ENCODE measurements at regions not wholly inside any gene's neighbourhood (a gene's known extent, or its start where the extent isn't known, plus 50 kb on each side); places are given as distances from the start of the nearest gene placed in this dataset.
"Not testable (repeated sequence)": the region's sequence is repeated elsewhere in the genome, so short reads cannot be mapped to it uniquely, and the experiment has no call there.

DNA sequence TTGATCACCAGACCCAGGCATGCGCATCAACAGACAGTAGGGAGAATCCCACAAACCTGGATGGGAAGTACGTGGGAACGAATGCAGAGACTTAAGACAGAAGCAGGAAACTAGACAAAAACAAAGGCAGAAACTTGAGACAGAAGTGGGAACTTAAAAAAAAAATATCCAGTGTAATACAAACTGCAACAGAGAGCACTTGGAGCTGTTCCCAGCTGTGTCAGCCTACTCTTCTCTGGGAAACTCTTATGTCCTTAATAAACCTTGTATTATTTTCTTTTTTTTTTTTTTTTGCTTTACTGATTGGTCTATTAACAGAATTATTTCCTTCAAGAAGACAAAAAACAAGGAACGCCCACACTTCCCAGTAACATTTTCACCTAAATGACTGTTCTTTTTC lies 1818.1 kb upstream of the RAG2 start:
- Mint-ChIP-seq H3K4me1 (ENCODE audit: low read depth) (no peaks in the 10 kb centered on the region), H3K27me3 (no peaks in the 10 kb centered on the region), H3K27ac (no peak overlapping the region), H3K9me3 (peaks cover 17% of the 10 kb centered on the region), H3K36me3 (ENCODE audit: low read depth) (no peaks in the 10 kb centered on the region), H3K4me3 (no peak overlapping the region)

- H3K27me3 Mint-ChIP-seq: no peaks in the 10 kb centered on the region
- H3K4me3 Mint-ChIP-seq: no peak overlapping the region
- no peaks in the 10 kb centered on the region for H3K4me1 Mint-ChIP-seq (ENCODE audit: low read depth)
- H3K27ac Mint-ChIP-seq: no peak overlapping the region
- H3K9me3 Mint-ChIP-seq: peaks cover 17% of the 10 kb centered on the region
- no peaks in the 10 kb centered on the region for H3K36me3 Mint-ChIP-seq (ENCODE audit: low read depth)
Measured at GRCh38 chr11:38411149-38411548, 1813.1 kb upstream of the RAG2 start.

DNA sequence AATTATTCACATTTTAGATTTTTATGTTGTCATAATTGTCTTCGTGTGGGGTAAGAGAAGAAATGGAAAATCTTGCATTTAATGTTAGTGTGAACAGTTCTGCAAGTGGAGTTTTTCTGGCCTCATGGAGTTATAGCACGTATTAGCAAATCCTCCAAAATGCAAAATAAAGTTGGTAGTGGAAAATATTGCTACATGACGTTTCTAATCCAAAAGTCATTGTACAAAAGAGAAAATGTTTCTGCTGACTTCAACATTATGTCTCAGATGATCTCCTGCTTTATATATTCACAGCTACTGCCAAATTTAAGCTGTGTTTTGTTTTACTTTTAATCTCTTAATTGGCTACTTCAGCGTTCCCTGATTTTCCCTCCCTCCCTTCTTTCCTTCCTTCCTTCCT lies 1804.0 kb upstream of the RAG2 start:
- Mint-ChIP-seq H3K27me3 (no peaks in the 10 kb centered on the region), H3K9me3 (peaks cover 23% of the 10 kb centered on the region), H3K4me3 (no peak overlapping the region), H3K4me1 (ENCODE audit: low read depth) (no peaks in the 10 kb centered on the region), H3K36me3 (ENCODE audit: low read depth) (no peaks in the 10 kb centered on the region), H3K27ac (no peak overlapping the region)

GRCh38 chr11:38392176-38392575 lies 1794.1 kb upstream of the RAG2 start:
- Mint-ChIP-seq H3K36me3 (ENCODE audit: low read depth) (no peaks in the 10 kb centered on the region), H3K4me1 (ENCODE audit: low read depth) (no peaks in the 10 kb centered on the region), H3K27me3 (no peaks in the 10 kb centered on the region), H3K4me3 (no peak overlapping the region), H3K27ac (no peak overlapping the region), H3K9me3 (peaks cover 14% of the 10 kb centered on the region)

DNA sequence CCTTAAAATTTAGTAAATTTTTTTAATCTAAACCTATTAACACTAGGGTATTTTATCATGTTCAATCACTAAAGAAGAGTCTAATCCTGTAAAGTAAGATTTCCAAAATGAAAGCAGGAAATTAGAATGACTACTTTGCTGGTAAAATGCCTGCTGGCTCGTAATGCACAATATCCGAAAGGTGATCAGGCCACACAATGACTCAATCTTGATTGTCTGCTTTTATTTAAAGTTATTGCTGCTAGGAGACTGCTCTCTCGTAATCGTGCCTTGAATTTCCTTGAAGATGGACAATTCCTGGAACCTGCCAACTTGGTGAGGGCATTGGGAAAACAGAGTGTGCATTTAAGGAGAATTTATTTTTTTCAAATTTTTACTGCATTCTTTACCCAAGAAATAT lies 1786.5 kb upstream of the RAG2 start:
- Mint-ChIP-seq H3K4me3 (no peak overlapping the region), H3K27ac (no peak overlapping the region), H3K9me3 (peaks cover 14% of the 10 kb centered on the region), H3K4me1 (ENCODE audit: low read depth) (no peaks in the 10 kb centered on the region), H3K27me3 (no peaks in the 10 kb centered on the region), H3K36me3 (ENCODE audit: low read depth) (no peaks in the 10 kb centered on the region)

- no peak overlapping the region for H3K4me3 Mint-ChIP-seq
- no peak overlapping the region for H3K27ac Mint-ChIP-seq
- no peaks in the 10 kb centered on the region for H3K4me1 Mint-ChIP-seq (ENCODE audit: low read depth)
- no peaks in the 10 kb centered on the region for H3K27me3 Mint-ChIP-seq
- H3K36me3 Mint-ChIP-seq (ENCODE audit: low read depth): no peaks in the 10 kb centered on the region
- peaks cover 18% of the 10 kb centered on the region for H3K9me3 Mint-ChIP-seq
Measured at GRCh38 chr11:38365274-38365673, 1767.2 kb upstream of the RAG2 start.

DNA sequence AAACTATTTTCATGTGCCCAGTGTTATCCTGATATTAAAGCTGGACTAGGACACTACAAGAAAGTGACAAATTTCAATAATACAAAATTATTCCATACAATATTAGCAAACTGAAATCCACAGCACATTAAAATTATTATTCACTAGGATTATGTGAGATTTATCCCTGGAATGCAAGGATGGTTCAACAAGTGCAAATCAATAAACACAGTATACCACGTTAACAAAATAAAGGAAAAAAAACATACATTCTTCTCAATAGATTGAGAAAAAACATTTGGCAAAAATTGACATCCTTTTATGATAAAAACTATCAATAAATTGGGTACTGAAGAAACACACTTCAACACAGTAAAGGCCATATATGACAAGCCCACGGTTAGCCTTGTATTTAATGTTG lies 1758.2 kb upstream of the RAG2 start:
- H3K9me3 Mint-ChIP-seq: peaks cover 16% of the 10 kb centered on the region
- no peaks in the 10 kb centered on the region for H3K27me3 Mint-ChIP-seq
- H3K4me3 Mint-ChIP-seq: no peak overlapping the region
- H3K27ac Mint-ChIP-seq: no peak overlapping the region
- no peaks in the 10 kb centered on the region for H3K4me1 Mint-ChIP-seq (ENCODE audit: low read depth)
- no peaks in the 10 kb centered on the region for H3K36me3 Mint-ChIP-seq (ENCODE audit: low read depth)

- H3K27me3 Mint-ChIP-seq: no peaks in the 10 kb centered on the region
- H3K4me3 Mint-ChIP-seq: no peak overlapping the region
- H3K4me1 Mint-ChIP-seq (ENCODE audit: low read depth): no peaks in the 10 kb centered on the region
- H3K27ac Mint-ChIP-seq: no peak overlapping the region
- peaks cover 13% of the 10 kb centered on the region for H3K9me3 Mint-ChIP-seq
- H3K36me3 Mint-ChIP-seq (ENCODE audit: low read depth): no peaks in the 10 kb centered on the region
Measured at GRCh38 chr11:38345286-38345685, 1747.2 kb upstream of the RAG2 start.

- H3K27me3 Mint-ChIP-seq; H3K4me3 Mint-ChIP-seq; H3K36me3 Mint-ChIP-seq (ENCODE audit: low read depth); H3K4me1 Mint-ChIP-seq (ENCODE audit: low read depth); H3K27ac Mint-ChIP-seq: not testable (repeated sequence)
- peaks cover 15% of the 10 kb centered on the region for H3K9me3 Mint-ChIP-seq
Measured at GRCh38 chr11:38341612-38342011, 1743.6 kb upstream of the RAG2 start.

DNA sequence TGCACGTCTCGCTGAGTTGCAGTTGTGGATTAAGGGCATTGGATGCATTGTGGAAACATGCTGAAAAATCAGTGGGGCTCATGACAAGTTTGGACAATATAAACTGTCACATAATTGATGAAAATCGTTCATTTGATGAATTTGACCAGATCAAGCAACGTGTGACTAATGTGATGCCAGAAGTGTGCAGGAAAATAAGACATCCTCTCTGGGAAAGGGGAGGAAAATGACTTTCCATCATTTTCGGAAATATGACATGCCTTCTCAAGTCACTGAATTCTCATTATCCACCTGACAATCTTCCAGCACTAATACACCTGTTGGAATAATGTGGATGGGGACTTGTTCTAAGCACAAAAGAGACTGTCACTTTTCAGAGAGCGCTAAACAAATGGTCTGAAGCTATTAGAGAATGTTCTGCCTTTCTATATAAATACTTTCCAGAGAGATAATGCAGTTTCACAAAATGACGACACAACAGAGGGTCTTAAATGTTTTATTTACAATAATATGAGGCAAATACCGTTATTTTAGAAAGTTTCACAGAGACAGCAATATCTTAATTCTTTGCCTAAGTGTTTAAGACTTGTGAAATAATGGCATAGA lies 1741.9 kb upstream of the RAG2 start:
- peaks cover 15% of the 10 kb centered on the region for H3K9me3 Mint-ChIP-seq
- no peaks in the 10 kb centered on the region for H3K27me3 Mint-ChIP-seq
- no peak overlapping the region for H3K4me3 Mint-ChIP-seq
- H3K4me1 Mint-ChIP-seq (ENCODE audit: low read depth): no peaks in the 10 kb centered on the region
- no peaks in the 10 kb centered on the region for H3K36me3 Mint-ChIP-seq (ENCODE audit: low read depth)
- no peak overlapping the region for H3K27ac Mint-ChIP-seq

GRCh38 chr11:38338022-38338421 lies 1740.0 kb upstream of the RAG2 start:
- H3K36me3 Mint-ChIP-seq (ENCODE audit: low read depth); H3K4me3 Mint-ChIP-seq; H3K27ac Mint-ChIP-seq; H3K4me1 Mint-ChIP-seq (ENCODE audit: low read depth); H3K27me3 Mint-ChIP-seq: not testable (repeated sequence)
- H3K9me3 Mint-ChIP-seq: peaks cover 13% of the 10 kb centered on the region

DNA sequence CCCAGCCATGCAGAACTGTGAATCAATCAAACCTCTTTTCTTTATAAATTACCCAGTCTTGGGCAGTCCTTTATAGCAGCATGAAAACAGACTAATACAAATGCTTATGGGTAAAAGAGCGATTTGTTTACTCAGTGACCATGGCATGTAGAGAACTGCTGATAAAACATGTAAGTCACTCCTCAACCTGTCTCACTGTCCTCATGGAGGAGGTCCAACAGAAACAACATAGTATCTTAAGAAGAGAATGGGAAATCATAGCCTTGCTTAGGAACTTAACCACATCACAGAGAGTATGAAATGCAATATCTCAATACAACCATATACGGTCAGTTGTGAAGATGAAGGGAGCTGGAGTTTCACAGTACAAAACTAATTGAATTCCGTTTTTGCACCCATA lies 1734.0 kb upstream of the RAG2 start:
- Mint-ChIP-seq H3K4me1 (ENCODE audit: low read depth) (no peaks in the 10 kb centered on the region), H3K27me3 (no peaks in the 10 kb centered on the region), H3K4me3 (no peak overlapping the region), H3K9me3 (peaks cover 5% of the 10 kb centered on the region), H3K27ac (no peak overlapping the region), H3K36me3 (ENCODE audit: low read depth) (no peaks in the 10 kb centered on the region)

DNA sequence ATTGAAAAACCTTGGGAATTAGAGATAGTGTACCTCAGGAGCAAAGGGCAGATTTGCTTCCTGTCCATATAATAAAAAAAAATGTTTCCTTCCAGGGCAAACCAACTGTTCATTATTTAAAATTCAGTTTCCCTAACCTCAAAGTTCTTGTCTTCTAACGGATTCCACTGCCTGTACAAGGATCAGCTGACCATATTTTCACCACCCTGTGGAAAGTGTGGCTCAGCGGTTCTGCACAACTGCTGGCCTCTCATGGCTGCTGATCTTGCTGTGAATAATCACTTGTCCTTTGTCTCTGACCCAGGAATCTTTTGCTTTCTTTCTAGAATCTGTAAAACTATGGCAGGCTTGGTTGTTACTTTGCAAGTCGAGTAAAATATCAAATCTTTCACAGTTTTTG lies 1732.5 kb upstream of the RAG2 start:
- no peaks in the 10 kb centered on the region for H3K4me1 Mint-ChIP-seq (ENCODE audit: low read depth)
- H3K27ac Mint-ChIP-seq: no peak overlapping the region
- no peaks in the 10 kb centered on the region for H3K9me3 Mint-ChIP-seq
- no peaks in the 10 kb centered on the region for H3K27me3 Mint-ChIP-seq
- no peak overlapping the region for H3K4me3 Mint-ChIP-seq
- no peaks in the 10 kb centered on the region for H3K36me3 Mint-ChIP-seq (ENCODE audit: low read depth)

DNA sequence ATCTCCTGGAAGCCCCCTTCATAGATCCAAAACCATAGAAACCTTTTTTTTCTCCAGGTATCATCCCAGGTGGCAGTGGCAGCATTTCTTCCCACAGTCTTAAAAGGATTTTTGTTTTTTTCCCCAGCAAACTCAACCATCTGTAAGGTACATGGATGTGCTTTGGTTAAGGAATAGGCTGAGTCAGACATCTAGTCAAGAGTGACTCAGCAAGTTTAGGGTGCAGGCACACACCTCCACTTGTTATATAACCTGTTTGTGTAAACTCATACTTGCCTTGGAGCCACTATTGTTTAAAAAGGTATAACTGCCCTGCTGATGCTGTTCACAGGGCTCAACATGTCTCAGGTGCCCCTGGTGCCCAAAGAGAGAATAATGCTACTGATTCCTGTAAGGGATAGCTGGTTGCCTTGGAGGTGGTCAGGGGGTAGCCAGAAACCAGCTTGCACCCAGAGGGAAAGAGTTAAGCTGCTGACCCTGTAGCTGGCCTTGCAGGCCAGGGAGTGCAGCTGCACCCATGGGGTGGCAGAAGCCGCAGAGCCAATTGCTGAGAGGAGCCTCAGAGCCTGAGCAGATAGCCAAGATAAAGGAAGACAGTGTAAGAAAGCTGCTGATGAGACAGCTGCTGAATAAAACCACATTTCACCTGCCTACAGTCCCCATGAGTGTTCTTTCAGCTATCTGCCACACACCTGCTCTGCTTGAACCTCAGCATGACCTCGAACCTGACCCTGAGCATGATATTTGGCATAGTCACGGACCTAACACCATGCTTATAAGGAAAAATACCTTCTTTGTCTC lies 1726.1 kb upstream of the RAG2 start:
- peaks cover 8% of the 10 kb centered on the region for H3K9me3 Mint-ChIP-seq
- no peak overlapping the region for H3K27ac Mint-ChIP-seq
- no peak overlapping the region for H3K4me3 Mint-ChIP-seq
- no peaks in the 10 kb centered on the region for H3K4me1 Mint-ChIP-seq (ENCODE audit: low read depth)
- H3K27me3 Mint-ChIP-seq: no peaks in the 10 kb centered on the region
- no peaks in the 10 kb centered on the region for H3K36me3 Mint-ChIP-seq (ENCODE audit: low read depth)

DNA sequence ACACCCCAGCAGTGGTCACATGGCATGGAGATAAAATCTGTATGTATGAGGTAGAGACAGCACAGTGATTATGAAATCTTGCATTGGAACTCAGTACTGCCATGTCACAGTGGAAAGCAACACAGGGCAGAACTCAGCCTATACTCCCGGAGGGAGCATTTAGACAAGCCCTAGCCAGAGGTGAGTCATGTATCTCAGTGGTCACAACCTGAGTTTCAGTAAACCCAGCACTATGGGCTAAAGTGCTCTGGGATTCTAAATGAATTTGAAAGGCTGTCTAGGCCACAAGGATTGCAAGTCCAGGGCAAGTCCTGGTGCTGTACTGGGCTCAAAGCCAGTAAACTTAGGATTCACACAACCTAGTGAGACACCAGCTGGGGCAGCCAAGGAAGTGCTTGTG lies 1717.1 kb upstream of the RAG2 start:
- no peaks in the 10 kb centered on the region for H3K36me3 Mint-ChIP-seq (ENCODE audit: low read depth)
- no peaks in the 10 kb centered on the region for H3K4me1 Mint-ChIP-seq (ENCODE audit: low read depth)
- no peaks in the 10 kb centered on the region for H3K27me3 Mint-ChIP-seq
- peaks cover 10% of the 10 kb centered on the region for H3K9me3 Mint-ChIP-seq
- no peak overlapping the region for H3K27ac Mint-ChIP-seq
- H3K4me3 Mint-ChIP-seq: no peak overlapping the region

DNA sequence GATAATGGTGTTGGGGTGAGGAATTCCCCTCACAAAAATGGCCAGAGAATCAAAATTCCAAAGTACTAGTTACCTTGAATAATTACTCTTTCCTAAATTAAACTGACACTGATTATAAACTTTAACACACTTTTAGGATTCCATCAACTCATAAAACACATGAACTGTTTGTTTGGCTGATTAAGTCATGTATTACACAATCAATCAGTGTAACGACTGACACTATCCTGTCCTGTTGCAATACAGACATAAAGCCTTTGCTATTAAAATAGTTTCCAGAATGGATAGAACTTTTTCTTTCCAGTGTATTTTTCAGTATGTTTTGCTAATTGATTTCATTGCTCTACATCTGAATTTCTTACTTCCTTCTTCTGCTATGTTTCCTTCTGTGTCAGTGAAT lies 1709.4 kb upstream of the RAG2 start:
- Mint-ChIP-seq H3K36me3 (ENCODE audit: low read depth) (no peaks in the 10 kb centered on the region), H3K4me1 (ENCODE audit: low read depth) (no peaks in the 10 kb centered on the region), H3K9me3 (peaks cover 3% of the 10 kb centered on the region), H3K27me3 (no peaks in the 10 kb centered on the region), H3K27ac (no peak overlapping the region), H3K4me3 (no peak overlapping the region)
